Large intestine (tissue), 3 donors: ENCODE measurements at regions not wholly inside any gene's neighbourhood (a gene's known extent, or its start where the extent isn't known, plus 50 kb on each side); places are given as distances from the start of the nearest gene placed in this dataset.
A peak's percentile ranks its signal among the peaks of the same experiment; 100 is the strongest.

Experiments used
- DNase-seq, 2 donors: peaks; one replicate each; pipeline versions ENCODE4 v3.0.0 to v3.0.0-alpha.2; 2013
- H3K27ac ChIP-seq: one replicate; pipeline ENCODE4 v1.5.1; 2013; ENCODE audit warnings: low read length
- H3K27me3 ChIP-seq: 2 replicates; pipeline ENCODE4 v1.6.1; 2013; ENCODE audit warnings: low read length; ENCODE audit not compliant: control insufficient read depth, insufficient read depth
- H3K36me3 ChIP-seq: 2 replicates; pipeline ENCODE4 v1.6.1; 2013; ENCODE audit warnings: low read length; ENCODE audit not compliant: control insufficient read depth, insufficient read depth
- H3K4me1 ChIP-seq: one replicate; pipeline ENCODE4 v1.6.1; 2013; ENCODE audit warnings: low read length; ENCODE audit not compliant: control insufficient read depth, insufficient read depth
- H3K4me3 ChIP-seq: one replicate; pipeline ENCODE4 v1.5.1; 2013; ENCODE audit warnings: low read length
- H3K9me3 ChIP-seq: one replicate; pipeline ENCODE4 v1.6.1; 2013; ENCODE audit warnings: mild to moderate bottlenecking, low read depth, low read length, moderate library complexity; ENCODE audit not compliant: control insufficient read depth
- WGBS: methylation state at CpG from one replicate; pipeline ENCODE4 v1.1.5; 2013; ENCODE audit warnings: low lambda C conversion rate; ENCODE audit not compliant: insufficient coverage; 5-methylcytosine and 5-hydroxymethylcytosine counted together

GRCh38 chr11:26201411-26201810 lies 130.5 kb upstream of the ANO3 start:
- no peaks in the 10 kb centered on the region for H3K9me3 ChIP-seq
- no peaks in the 10 kb centered on the region for H3K4me1 ChIP-seq
- 83% methylated on average over 1 of the region's 2 CpGs for WGBS

DNA sequence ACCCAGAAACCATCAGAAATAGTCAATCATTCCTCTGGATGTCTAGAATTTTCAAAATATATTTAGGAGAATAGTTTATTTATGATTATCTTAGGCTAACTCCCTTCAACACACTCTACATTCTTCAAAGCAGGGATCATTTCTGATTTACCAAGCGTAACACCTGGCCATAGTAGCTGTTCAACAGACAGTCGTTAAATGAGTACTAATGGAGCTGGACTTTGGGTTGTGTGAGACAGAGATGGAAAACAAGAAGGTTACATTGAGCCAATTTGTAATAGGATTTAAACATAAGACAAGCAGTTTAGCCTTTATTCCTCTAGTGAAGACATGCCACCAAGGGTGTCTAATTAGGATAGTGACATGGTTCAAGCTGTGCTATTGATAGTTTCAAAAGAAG lies 129.2 kb upstream of the ANO3 start:
- no peak overlapping the region for H3K4me3 ChIP-seq
- 67% methylated on average over 1 of the region's 2 CpGs for WGBS
- H3K27ac ChIP-seq = no peak overlapping the region
- H3K36me3 ChIP-seq = no peaks in the 10 kb centered on the region
- H3K9me3 ChIP-seq = no peaks in the 10 kb centered on the region
- no peaks in the 10 kb centered on the region for H3K27me3 ChIP-seq
- no peak for DNase-seq
- H3K4me1 ChIP-seq = no peaks in the 10 kb centered on the region

More at GRCh38 chr11:26201411-26201810, 130.5 kb upstream of the ANO3 start:
- no peaks in the 10 kb centered on the region for H3K27me3 ChIP-seq
- H3K36me3 ChIP-seq = no peaks in the 10 kb centered on the region
- no peak for DNase-seq
- H3K27ac ChIP-seq = no peak overlapping the region
- H3K4me3 ChIP-seq = no peak overlapping the region

DNA sequence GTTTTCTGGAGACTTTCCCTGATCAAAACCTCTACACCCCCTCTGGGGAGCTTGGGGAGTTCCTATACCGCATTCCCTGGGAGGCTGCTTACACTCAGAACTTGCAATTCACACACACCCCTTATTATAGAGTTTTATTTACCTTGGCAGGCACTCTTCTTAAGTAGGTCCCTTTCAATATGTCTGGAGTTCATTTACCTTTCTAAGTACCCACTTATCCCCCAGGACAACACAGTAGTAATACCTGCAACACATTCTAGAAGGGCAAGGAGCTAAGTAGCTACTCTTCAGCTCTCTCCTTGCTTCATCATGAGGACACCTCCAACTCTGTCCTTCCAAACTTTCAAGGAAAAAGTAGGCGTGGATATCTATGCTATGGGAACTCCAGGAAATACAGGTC lies 127.8 kb upstream of the ANO3 start:
- H3K9me3 ChIP-seq = no peaks in the 10 kb centered on the region
- DNase-seq = no peak
- WGBS = no CpG with 5 or more reads among the region's 2 CpGs
- H3K4me1 ChIP-seq = no peaks in the 10 kb centered on the region
- no peak overlapping the region for H3K27ac ChIP-seq
- H3K27me3 ChIP-seq = no peaks in the 10 kb centered on the region
- no peaks in the 10 kb centered on the region for H3K36me3 ChIP-seq
- H3K4me3 ChIP-seq = no peak overlapping the region

GRCh38 chr11:26204839-26205238 lies 127.1 kb upstream of the ANO3 start:
- DNase-seq = no peak
- H3K27me3 ChIP-seq = no peaks in the 10 kb centered on the region
- no peak overlapping the region for H3K27ac ChIP-seq
- H3K36me3 ChIP-seq = no peaks in the 10 kb centered on the region
- H3K4me1 ChIP-seq = no peaks in the 10 kb centered on the region
- no peaks in the 10 kb centered on the region for H3K9me3 ChIP-seq
- no peak overlapping the region for H3K4me3 ChIP-seq
- 90% methylated on average over 2 of the region's 5 CpGs for WGBS

GRCh38 chr11:26219183-26220117 lies 112.5 kb upstream of the ANO3 start:
- no peak overlapping the region for H3K27ac ChIP-seq
- no peaks in the 10 kb centered on the region for H3K27me3 ChIP-seq
- no peaks in the 10 kb centered on the region for H3K36me3 ChIP-seq
- no peak overlapping the region for H3K4me3 ChIP-seq
- DNase-seq = no peak
- no peaks in the 10 kb centered on the region for H3K4me1 ChIP-seq
- H3K9me3 ChIP-seq = no peaks in the 10 kb centered on the region
- WGBS = 60% methylated on average over 2 of the region's 4 CpGs

DNA sequence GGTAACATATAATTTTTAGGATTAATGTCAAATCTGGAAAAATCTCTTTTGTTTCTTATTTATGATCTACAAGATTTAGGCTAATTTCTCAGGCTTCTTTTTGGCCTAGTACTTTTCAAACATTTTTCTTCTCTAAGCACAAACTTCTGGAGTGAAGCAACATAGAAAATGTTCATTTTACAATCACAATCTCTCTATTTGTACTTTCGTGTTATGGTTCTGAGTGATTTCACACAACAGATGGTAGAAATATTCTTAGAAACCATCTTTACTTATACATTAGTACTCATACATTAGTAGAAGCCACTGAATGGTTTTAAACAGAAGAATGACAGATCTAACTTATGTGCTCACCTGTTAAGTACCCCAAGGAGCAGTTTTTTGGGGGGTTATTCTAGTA lies 106.3 kb upstream of the ANO3 start:
- Histone ChIP-seq H3K9me3 (no peaks in the 10 kb centered on the region), H3K4me3 (no peak overlapping the region), H3K36me3 (no peaks in the 10 kb centered on the region), H3K27ac (no peak overlapping the region), H3K4me1 (no peaks in the 10 kb centered on the region), H3K27me3 (no peaks in the 10 kb centered on the region)
- WGBS = 83% methylated on average over 1 of the region's 1 CpG
- DNase-seq = no peak

GRCh38 chr11:26227301-26227746 lies 104.6 kb upstream of the ANO3 start:
- Histone ChIP-seq H3K4me3 (no peak overlapping the region), H3K27me3 (no peaks in the 10 kb centered on the region), H3K36me3 (no peaks in the 10 kb centered on the region), H3K27ac (no peak overlapping the region), H3K4me1 (no peaks in the 10 kb centered on the region), H3K9me3 (no peaks in the 10 kb centered on the region)
- DNase-seq = peak in 1 of 2 donors; percentile 1
- WGBS = 76% methylated on average over 4 of the region's 5 CpGs

DNA sequence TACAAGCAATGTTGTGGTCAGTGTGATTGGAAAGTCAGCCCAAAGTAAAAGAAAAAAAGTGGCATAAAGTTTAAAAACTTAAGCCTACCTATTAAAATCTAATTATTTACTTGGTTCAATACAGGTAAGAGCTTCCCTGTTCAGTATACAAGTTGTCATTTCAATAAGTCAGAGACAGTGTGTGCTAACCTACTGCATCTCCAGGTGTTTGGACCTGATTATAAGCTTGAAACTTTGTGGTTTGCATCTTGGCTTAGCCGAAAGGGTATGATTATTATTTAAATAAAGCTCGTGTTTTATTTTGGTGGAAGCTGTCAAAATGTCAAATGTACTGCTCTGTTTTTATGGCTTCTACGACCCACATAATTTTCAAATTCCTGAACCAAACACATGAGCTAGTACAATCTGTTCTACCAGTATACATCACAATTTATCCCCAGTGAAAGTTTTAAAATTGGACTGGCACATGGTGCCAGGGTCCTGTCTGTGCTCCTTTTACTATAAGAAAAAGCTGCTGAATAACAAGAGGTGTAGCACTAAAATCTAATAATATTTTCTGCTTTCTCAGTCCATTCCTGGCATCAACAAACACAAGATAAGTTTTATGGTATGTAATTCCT lies 103.9 kb upstream of the ANO3 start:
- DNase-seq = no peak
- H3K27ac ChIP-seq = no peak overlapping the region
- no peak overlapping the region for H3K4me3 ChIP-seq
- no peaks in the 10 kb centered on the region for H3K9me3 ChIP-seq
- WGBS = no CpG with 5 or more reads among the region's 3 CpGs
- no peaks in the 10 kb centered on the region for H3K36me3 ChIP-seq
- no peaks in the 10 kb centered on the region for H3K27me3 ChIP-seq
- H3K4me1 ChIP-seq = no peaks in the 10 kb centered on the region

- Histone ChIP-seq H3K4me3 (no peak overlapping the region), H3K4me1 (no peaks in the 10 kb centered on the region), H3K9me3 (no peaks in the 10 kb centered on the region), H3K36me3 (no peaks in the 10 kb centered on the region), H3K27me3 (no peaks in the 10 kb centered on the region), H3K27ac (no peak overlapping the region)
- no peak for DNase-seq
- 86% methylated on average over 1 of the region's 2 CpGs for WGBS
These were observed 103.2 kb upstream of the ANO3 start for GRCh38 chr11:26228778-26229177.

- Histone ChIP-seq H3K4me1 (no peaks in the 10 kb centered on the region), H3K36me3 (no peaks in the 10 kb centered on the region), H3K9me3 (no peaks in the 10 kb centered on the region), H3K27ac (no peak overlapping the region), H3K4me3 (no peak overlapping the region), H3K27me3 (no peaks in the 10 kb centered on the region)
- DNase-seq = no peak
- 80% methylated on average over 1 of the region's 3 CpGs for WGBS
These were observed 102.7 kb upstream of the ANO3 start for GRCh38 chr11:26229257-26229656.
